NAMALWA (cell line): ENCODE measurements at regions not wholly inside any gene's neighbourhood (a gene's known extent, or its start where the extent isn't known, plus 50 kb on each side); places are given as distances from the start of the nearest gene placed in this dataset.

Source experiments
- DNase-seq: peaks from one replicate; pipeline ENCODE4 v3.0.0-alpha.2; 2015; ENCODE audit warnings: low spot score

- DNase-seq, result no peak
Observed at GRCh38 chr18:44136326-44136725, 544.4 kb upstream of the SETBP1 start.

- DNase-seq, result no peak
Observed at GRCh38 chr18:44143072-44143471, 537.6 kb upstream of the SETBP1 start.

DNA sequence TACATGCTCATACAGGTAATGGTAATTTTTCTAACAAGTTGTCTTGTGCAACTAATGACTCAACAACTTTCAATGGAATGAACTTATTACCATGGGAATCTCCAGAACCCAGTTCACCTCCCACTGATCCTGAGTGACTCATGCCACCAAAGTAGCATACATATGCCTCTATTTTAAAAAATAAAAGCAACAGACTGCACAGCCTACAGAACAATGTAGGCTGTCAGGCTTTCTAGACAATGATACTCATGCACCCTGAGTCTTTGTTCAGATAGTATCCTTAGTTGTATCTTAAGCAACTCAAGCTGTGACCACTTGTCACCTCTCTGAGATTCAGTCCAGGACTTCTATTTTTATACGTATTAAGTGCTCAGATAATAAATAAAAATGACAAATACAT, 531.0 kb upstream of the SETBP1 start:
- DNase-seq, result no peak

GRCh38 chr18:44153981-44154380, 526.7 kb upstream of the SETBP1 start:
- no peak for DNase-seq

DNA sequence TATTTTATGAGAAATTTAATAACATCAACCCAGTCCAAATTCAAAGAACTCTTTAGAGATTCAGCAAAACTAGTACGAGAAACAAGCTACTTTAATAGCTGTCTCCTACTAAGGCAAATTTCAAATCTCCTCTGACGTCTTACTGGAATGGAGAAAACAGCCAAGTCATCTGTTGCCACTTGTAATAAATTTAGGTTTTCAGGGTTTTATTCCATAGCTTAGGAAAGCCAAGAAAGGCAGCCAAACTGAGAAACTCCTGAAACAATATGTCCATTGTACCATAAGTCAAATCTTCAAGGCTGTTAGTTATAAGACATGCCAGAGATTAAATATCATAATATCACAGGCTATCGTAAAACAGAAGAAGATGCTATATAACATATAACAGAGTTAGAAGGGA, 524.6 kb upstream of the SETBP1 start:
- DNase-seq, result no peak

DNA sequence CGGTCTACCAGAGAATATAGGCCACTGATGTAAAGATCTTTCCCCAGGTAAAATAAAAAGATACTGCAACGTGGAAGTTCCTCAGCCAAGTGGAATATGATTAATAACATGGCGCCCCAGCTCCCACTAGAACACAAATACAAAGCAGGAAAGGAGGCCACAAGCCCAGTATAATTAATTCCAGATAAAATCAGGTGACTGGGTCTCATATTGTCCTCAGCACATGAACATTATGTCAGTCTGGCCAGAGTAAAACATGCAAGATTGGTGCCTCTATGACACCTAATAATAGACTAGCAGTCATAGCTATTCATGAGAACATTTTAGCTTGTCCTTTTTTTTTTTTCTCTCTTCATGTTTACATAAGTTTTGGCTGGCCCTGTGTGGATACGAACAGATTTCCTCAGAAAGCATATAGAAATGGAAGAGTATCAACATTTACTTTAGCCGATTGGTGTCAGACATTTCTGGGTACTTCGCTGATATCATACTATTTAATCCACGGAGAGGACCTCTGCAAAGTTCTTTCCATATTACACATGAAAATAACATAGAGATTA, 523.8 kb upstream of the SETBP1 start:
- no peak for DNase-seq

- DNase-seq, result no peak
Observed at GRCh38 chr18:44170208-44170880, 510.3 kb upstream of the SETBP1 start.

GRCh38 chr18:44171301-44171700, 509.4 kb upstream of the SETBP1 start:
- DNase-seq, result no peak

DNA sequence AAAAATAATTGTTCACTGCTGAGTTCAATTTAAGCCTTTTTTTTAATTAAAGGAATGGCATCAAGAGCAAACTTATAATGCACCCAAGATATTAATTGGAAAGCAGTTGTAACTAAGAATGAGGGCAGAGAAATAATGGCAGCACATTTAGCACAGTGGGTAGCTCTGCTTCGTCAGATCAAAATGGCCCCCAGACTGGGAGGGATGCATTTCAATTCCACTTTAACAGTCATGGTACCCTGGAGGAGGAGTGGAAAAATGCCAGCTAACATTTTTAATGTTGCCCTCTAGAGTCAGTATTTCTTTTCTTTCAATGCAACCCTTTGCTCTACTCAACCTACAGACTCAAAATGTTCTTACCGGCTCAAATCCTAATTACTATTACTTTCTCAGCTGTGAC, 504.8 kb upstream of the SETBP1 start:
- DNase-seq, result no peak

GRCh38 chr18:44178476-44178875, 502.2 kb upstream of the SETBP1 start:
- no peak for DNase-seq

DNA sequence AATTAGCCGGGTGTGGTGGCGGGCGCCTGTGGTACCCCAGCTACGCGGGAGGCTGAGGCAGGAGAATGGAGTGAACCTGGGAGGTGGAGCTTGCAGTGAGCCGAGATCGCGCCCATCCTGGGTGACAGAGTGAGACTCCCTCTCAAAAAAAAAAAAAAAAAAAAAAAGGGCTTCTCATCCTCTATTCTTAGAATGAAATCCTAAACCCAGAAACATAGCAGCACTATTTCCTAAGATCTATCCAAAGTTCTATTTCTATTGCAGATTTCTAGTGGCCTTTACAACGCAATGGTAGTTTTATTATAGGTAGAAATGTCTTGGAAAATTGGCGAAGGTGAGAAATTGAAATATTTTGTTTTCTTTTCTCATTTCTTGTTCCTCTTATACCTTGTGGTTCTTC, 501.0 kb upstream of the SETBP1 start:
- DNase-seq, result no peak

DNA sequence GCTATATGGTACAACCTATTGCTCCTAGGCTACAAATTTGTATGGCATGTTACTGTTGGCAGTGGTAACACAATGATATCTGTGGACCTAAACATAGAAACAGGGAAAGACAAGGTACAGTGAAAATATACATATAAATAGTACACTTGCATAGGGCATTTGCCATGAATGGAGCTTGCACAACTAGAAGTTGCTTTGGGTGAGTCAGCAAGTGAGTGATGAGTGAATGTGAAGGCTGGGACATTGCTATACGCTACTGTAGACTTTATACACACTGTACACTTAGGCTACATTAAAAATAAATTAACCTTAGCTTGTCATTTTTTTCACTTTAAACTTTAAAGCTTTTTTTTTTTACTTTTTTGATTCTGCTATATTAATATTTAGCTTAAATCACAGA, 500.0 kb upstream of the SETBP1 start:
- no peak for DNase-seq

- no peak for DNase-seq
Observed at GRCh38 chr18:44181951-44182747, 498.5 kb upstream of the SETBP1 start.

DNA sequence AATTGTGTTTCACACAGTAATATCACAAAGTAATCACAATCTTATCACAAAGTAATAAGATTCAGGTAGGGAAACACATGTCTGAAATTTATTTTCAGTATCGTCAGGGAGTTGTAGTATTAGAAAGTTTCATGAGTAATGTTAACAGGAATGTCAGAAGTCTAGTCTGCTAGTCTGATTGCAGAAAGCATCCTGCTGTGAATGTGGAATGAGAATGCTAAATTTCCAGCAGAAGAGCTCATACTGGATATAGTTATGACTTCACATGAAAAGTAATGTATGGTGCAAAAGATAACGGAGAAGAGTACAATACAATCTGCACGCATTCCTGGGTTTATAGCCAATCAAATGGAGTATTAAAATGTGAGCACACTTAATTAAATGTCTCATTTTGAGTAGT, 494.7 kb upstream of the SETBP1 start:
- DNase-seq, result no peak

- no peak for DNase-seq
Observed at GRCh38 chr18:44187090-44187489, 493.6 kb upstream of the SETBP1 start.

- DNase-seq, result no peak
Observed at GRCh38 chr18:44195394-44196140, 485.1 kb upstream of the SETBP1 start.

- no peak for DNase-seq
Observed at GRCh38 chr18:44197832-44198611, 482.7 kb upstream of the SETBP1 start.

DNA sequence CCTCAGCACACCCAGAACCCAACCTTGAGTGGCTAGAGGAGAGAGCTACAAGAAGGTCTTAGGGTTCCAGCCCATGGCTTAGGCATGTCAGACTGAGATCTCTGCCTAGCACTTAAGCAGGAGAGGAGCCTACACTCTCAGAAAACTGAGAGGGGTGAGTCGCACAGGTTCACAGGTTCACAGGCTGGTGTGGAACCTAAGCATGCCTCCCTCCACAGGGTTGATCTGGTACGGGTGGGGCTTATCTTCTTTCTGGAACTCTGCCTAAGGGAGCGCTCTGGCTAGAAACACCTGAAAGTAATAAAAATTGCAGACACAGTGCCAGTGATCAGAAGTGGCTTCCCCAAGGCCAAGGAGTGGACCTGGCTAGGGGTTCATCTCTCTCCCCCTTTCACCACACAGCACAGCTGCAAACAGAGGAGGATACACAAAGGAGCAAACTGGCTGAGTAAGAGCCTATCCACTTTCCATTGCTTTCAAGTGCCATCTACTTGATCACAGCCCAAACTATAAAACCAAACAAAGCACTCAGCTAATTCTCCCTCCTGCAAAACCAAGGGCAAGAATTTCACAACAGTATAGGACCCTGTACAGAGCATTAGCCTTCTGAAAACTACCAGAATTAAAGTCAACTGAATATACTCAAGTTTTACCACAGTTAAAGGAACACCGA, 481.9 kb upstream of the SETBP1 start:
- no peak for DNase-seq

DNA sequence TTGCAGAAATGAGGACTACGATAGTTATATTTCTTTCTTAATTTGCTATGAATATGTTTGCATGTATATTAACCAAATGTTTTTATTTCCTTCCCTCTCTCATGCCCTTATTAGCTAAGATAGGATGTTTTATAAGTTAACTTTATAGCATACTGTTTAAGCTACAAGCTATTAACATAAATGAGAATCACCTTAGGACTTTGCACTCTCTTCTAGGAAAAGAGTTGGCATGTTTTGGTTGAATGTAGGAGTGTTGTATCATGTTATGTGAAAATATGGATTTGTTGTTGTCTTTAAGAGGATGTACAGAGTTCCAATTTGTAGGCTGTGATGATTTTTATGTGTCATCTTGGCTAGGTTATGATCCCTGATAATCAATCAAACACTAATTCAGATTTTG, 467.4 kb upstream of the SETBP1 start:
- no peak for DNase-seq

DNA sequence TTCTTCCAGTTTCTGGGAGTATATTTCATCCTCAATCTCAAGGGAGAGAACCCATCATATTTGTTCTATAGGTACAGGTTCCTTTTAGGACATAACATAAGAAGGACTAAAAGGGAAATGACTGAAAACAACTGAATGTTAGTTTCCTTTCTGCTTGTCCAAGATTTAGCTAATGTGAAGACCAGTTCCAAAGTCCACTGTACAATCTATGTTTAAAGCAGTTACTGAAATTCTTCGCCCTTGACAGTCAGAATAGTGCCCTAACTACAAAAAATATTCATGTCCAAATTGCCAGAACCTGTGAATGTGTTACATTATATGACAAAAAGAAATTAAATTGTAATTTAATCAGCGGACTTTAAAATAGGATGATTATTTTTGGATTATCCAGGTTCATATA, 466.3 kb upstream of the SETBP1 start:
- DNase-seq, result no peak

GRCh38 chr18:44216169-44216568, 464.5 kb upstream of the SETBP1 start:
- DNase-seq, result no peak
